SK-N-SH treated with all-trans-retinoic acid at 6 μM for 48 hours (cell line): ENCODE measurements at regions not wholly inside any gene's neighbourhood (a gene's known extent, or its start where the extent isn't known, plus 50 kb on each side); places are given as distances from the start of the nearest gene placed in this dataset.

Experiments used
- ARNTL ChIP-seq: fragments of 450-650 bp; formaldehyde crosslinking; IDR thresholded peaks from 2 replicates; pipeline ENCODE4 v1.5.0; 2020; ENCODE audit warnings: low read depth, mild to moderate bottlenecking, moderate library complexity, borderline replicate concordance
- CREB5 ChIP-seq: fragments of 250-450 bp; sonication (Bioruptor Pico); IDR thresholded peaks from 2 replicates; pipeline ENCODE4 v1.5.1; 2020; ENCODE audit warnings: low read depth, mild to moderate bottlenecking, moderate library complexity
- PATZ1 ChIP-seq: fragments of 250-450 bp; sonication (Bioruptor Pico); IDR thresholded peaks from 2 replicates; pipeline ENCODE4 v1.8.0; 2020; ENCODE audit warnings: mild to moderate bottlenecking, moderate library complexity, borderline replicate concordance
- ZNF565 ChIP-seq: fragments of 450-650 bp; formaldehyde crosslinking; conservative IDR thresholded peaks from 2 replicates; pipeline ENCODE4 v1.5.0; 2020; ENCODE audit warnings: low read depth, mild to moderate bottlenecking, moderate library complexity
- TF ChIP-seq, protein P1 (sequence below): fragments of 250-450 bp; sonication (Bioruptor Pico); IDR thresholded peaks from 2 replicates; pipeline ENCODE4 v1.5.1; 2021; ENCODE audit warnings: mild to moderate bottlenecking, moderate library complexity

GRCh38 chr14:98446508-98446907 is 825.5 kb downstream of the BCL11B start:
- no peak for TF ChIP-seq PATZ1 (CRISPR knock-in tag)
- no peak for TF ChIP-seq CREB5 (CRISPR knock-in tag)
- TF ChIP-seq, protein P1, sequence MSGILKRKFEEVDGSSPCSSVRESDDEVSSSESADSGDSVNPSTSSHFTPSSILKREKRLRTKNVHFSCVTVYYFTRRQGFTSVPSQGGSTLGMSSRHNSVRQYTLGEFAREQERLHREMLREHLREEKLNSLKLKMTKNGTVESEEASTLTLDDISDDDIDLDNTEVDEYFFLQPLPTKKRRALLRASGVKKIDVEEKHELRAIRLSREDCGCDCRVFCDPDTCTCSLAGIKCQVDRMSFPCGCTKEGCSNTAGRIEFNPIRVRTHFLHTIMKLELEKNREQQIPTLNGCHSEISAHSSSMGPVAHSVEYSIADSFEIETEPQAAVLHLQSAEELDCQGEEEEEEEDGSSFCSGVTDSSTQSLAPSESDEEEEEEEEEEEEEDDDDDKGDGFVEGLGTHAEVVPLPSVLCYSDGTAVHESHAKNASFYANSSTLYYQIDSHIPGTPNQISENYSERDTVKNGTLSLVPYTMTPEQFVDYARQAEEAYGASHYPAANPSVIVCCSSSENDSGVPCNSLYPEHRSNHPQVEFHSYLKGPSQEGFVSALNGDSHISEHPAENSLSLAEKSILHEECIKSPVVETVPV: no peak
- TF ChIP-seq ARNTL (CRISPR knock-in tag): no peak
- no peak for TF ChIP-seq ZNF565 (CRISPR knock-in tag)
